ENCODE measurements at regions not wholly inside any gene's neighbourhood (a gene's known extent, or its start where the extent isn't known, plus 50 kb on each side); places are given as distances from the start of the nearest gene placed in this dataset.

DNA sequence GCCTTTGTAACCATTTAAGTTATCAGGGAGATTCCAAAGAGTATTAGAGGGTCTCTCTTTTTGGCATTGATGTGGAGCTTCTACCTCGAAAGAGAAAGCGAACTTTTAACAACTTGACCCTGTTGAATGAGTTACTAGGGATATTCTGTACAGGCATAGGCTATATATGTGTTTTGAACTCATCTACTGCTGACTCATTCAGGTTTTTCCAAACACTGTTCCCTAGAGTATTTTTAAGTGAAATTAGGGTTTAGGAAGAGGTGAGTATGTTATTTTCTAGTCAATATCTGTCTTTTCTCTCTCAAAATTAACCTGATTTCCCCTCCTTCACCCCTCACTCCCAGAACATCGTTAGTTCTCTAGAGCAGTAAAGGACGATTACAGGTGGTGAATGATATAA lies 228.1 kb upstream of the C2CD4B start:
- Mint-ChIP-seq H3K9me3 (ENCODE audit: unreplicated experiment) (peaks cover under 1% of the 10 kb centered on the region), H3K36me3 (ENCODE audit: unreplicated experiment) (no peaks in the 10 kb centered on the region), H3K4me3 (ENCODE audit: unreplicated experiment) (no peak overlapping the region), H3K27me3 (ENCODE audit: unreplicated experiment) (peaks cover 3% of the 10 kb centered on the region), H3K4me1 (ENCODE audit: unreplicated experiment) (peaks cover 18% of the 10 kb centered on the region), H3K27ac (ENCODE audit: unreplicated experiment) (no peak overlapping the region)
- DNase-seq (ENCODE audit: extremely low spot score, unreplicated experiment): no peak
- TF ChIP-seq CTCF (IDR thresholded peaks at IDR 0.05): no peak

GRCh38 chr15:62394079-62394478 lies 229.0 kb upstream of the C2CD4B start:
- no peak for TF ChIP-seq CTCF (IDR thresholded peaks at IDR 0.05)
- Mint-ChIP-seq H3K27me3 (ENCODE audit: unreplicated experiment) (no peaks in the 10 kb centered on the region), H3K4me1 (ENCODE audit: unreplicated experiment) (peaks cover 16% of the 10 kb centered on the region), H3K4me3 (ENCODE audit: unreplicated experiment) (no peak overlapping the region), H3K9me3 (ENCODE audit: unreplicated experiment) (peaks cover 4% of the 10 kb centered on the region), H3K27ac (ENCODE audit: unreplicated experiment) (no peak overlapping the region), H3K36me3 (ENCODE audit: unreplicated experiment) (no peaks in the 10 kb centered on the region)
- no peak for DNase-seq (ENCODE audit: extremely low spot score, unreplicated experiment)

- H3K27ac Mint-ChIP-seq (ENCODE audit: unreplicated experiment): no peak overlapping the region
- H3K36me3 Mint-ChIP-seq (ENCODE audit: unreplicated experiment): no peaks in the 10 kb centered on the region
- H3K9me3 Mint-ChIP-seq (ENCODE audit: unreplicated experiment): peaks cover 10% of the 10 kb centered on the region
- no peaks in the 10 kb centered on the region for H3K27me3 Mint-ChIP-seq (ENCODE audit: unreplicated experiment)
- TF ChIP-seq CTCF (IDR thresholded peaks at IDR 0.05): no peak
- peaks cover 20% of the 10 kb centered on the region for H3K4me1 Mint-ChIP-seq (ENCODE audit: unreplicated experiment)
- DNase-seq (ENCODE audit: extremely low spot score, unreplicated experiment): no peak
- H3K4me3 Mint-ChIP-seq (ENCODE audit: unreplicated experiment): no peak overlapping the region
These were observed 235.7 kb upstream of the C2CD4B start for GRCh38 chr15:62400778-62401177.

- DNase-seq (ENCODE audit: extremely low spot score, unreplicated experiment): no peak
- H3K27ac Mint-ChIP-seq (ENCODE audit: unreplicated experiment): no peak overlapping the region
- peaks cover 10% of the 10 kb centered on the region for H3K9me3 Mint-ChIP-seq (ENCODE audit: unreplicated experiment)
- TF ChIP-seq CTCF (IDR thresholded peaks at IDR 0.05): no peak
- H3K4me3 Mint-ChIP-seq (ENCODE audit: unreplicated experiment): no peak overlapping the region
- no peaks in the 10 kb centered on the region for H3K36me3 Mint-ChIP-seq (ENCODE audit: unreplicated experiment)
- H3K4me1 Mint-ChIP-seq (ENCODE audit: unreplicated experiment): peaks cover 27% of the 10 kb centered on the region
- H3K27me3 Mint-ChIP-seq (ENCODE audit: unreplicated experiment): no peaks in the 10 kb centered on the region
These were observed 237.6 kb upstream of the C2CD4B start for GRCh38 chr15:62402687-62403086.

DNA sequence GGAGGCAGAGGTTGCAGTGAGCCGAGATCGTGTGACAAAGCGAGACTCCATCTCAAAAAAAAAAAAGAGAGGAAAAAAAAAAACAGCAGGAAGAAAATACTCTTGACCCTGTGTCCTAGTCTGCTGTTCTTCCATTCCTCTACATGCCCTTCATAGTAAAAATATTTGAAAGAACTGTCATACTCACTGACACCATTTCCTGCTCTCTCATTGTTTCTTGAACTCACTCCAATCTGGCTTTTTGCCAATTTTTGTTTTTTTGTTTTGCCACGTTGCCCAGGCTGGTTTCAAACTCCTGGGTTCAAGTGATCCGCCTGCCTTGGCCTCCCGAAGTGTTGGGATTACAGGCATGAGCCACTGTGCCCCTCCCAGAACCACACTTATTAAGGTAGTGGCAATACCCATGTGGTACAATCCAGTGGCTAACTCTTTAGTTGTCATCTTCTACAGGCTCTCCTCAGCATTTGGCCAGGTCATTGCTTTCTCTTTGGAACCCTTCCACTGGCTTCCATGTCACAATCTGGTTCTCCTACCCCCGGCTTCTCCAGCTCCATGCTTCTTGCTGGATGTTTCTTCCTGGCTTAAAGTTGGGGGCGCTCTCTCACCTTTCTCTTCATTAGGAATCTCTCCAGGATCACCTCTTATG lies 238.2 kb upstream of the C2CD4B start:
- H3K36me3 Mint-ChIP-seq (ENCODE audit: unreplicated experiment): no peaks in the 10 kb centered on the region
- no peak for TF ChIP-seq CTCF (IDR thresholded peaks at IDR 0.05)
- peaks cover 9% of the 10 kb centered on the region for H3K9me3 Mint-ChIP-seq (ENCODE audit: unreplicated experiment)
- no peaks in the 10 kb centered on the region for H3K27me3 Mint-ChIP-seq (ENCODE audit: unreplicated experiment)
- peaks cover 27% of the 10 kb centered on the region for H3K4me1 Mint-ChIP-seq (ENCODE audit: unreplicated experiment)
- H3K4me3 Mint-ChIP-seq (ENCODE audit: unreplicated experiment): no peak overlapping the region
- DNase-seq (ENCODE audit: extremely low spot score, unreplicated experiment): no peak
- H3K27ac Mint-ChIP-seq (ENCODE audit: unreplicated experiment): no peak overlapping the region

Measured in osteocyte (in vitro differentiated cells).